GM12892 (cell line): ENCODE measurements at regions not wholly inside any gene's neighbourhood (a gene's known extent, or its start where the extent isn't known, plus 50 kb on each side); places are given as distances from the start of the nearest gene placed in this dataset.

Experiments used
- POLR2AphosphoS5 ChIP-seq: IDR thresholded peaks from 2 replicates; pipeline ENCODE4 v1.6.1; 2011; ENCODE audit warnings: low read depth, low read length, control low read depth
- TAF1 ChIP-seq: IDR thresholded peaks from 2 replicates; pipeline ENCODE4 v1.6.1; 2011; ENCODE audit warnings: low read depth, mild to moderate bottlenecking, control low read depth, low read length, borderline replicate concordance

- TF ChIP-seq POLR2AphosphoS5 (no peak), TAF1 (no peak)
Measured at GRCh38 chr4:58453956-58454355, 1343.8 kb upstream of the IGFBP7 start.
